GM23338 (cell line): ENCODE measurements at regions not wholly inside any gene's neighbourhood (a gene's known extent, or its start where the extent isn't known, plus 50 kb on each side); places are given as distances from the start of the nearest gene placed in this dataset.

ENCODE experiments used
- CREB1 ChIP-seq: fragments of 250-450 bp; sonication (Bioruptor Pico); IDR thresholded peaks from 2 replicates; pipeline ENCODE4 v1.5.0; 2020; ENCODE audit warnings: low read depth, mild to moderate bottlenecking, moderate library complexity
- EZH2 ChIP-seq: fragments of 200-600 bp; sonication (generic); IDR thresholded peaks from one replicate; pipeline ENCODE4 v1.8.0; 2017; ENCODE audit warnings: antibody characterized with exemption, mild to moderate bottlenecking, low read depth; ENCODE audit not compliant: unreplicated experiment
- EZH2phosphoT487 ChIP-seq: fragments of 200-600 bp; sonication (generic); IDR thresholded peaks from one replicate; pipeline ENCODE4 v1.8.1; 2018; ENCODE audit warnings: antibody characterized with exemption; ENCODE audit not compliant: unreplicated experiment
- JUNB ChIP-seq: IDR thresholded peaks from one replicate; pipeline ENCODE4 v1.6.1; 2016; ENCODE audit warnings: antibody characterized with exemption; ENCODE audit not compliant: unreplicated experiment
- NANOG ChIP-seq: IDR thresholded peaks from 2 replicates; pipeline ENCODE4 v1.6.1; 2016; ENCODE audit warnings: antibody characterized with exemption, borderline replicate concordance
- POLR2AphosphoS5 ChIP-seq: IDR thresholded peaks from 2 replicates; pipeline ENCODE4 v1.6.1; 2016; ENCODE audit warnings: antibody characterized with exemption, low read depth
- STAT1 ChIP-seq: IDR thresholded peaks from one replicate; pipeline ENCODE4 v1.6.1; 2016; ENCODE audit warnings: antibody characterized with exemption; ENCODE audit not compliant: unreplicated experiment
- ZNF331 ChIP-seq: fragments of 250-450 bp; sonication (Bioruptor Pico); IDR thresholded peaks from 2 replicates; pipeline ENCODE4 v1.5.0; 2020; ENCODE audit warnings: low read depth, mild to moderate bottlenecking, moderate library complexity
- TF ChIP-seq, protein P1 (sequence below), 2 experiments: fragments of 200-600 bp in 1 of 2; sonication (generic) in 1 of 2; conservative IDR thresholded peaks; 2 replicates each; pipeline versions ENCODE4 v1.5.1 to v1.6.1; 2016 to 2017; ENCODE audit warnings: antibody characterized with exemption in 2 of 2, low read depth in 2 of 2, mild to moderate bottlenecking in 2 of 2, moderate library complexity in 1 of 2
- TF ChIP-seq, protein P2 (sequence below): IDR thresholded peaks from one replicate; pipeline ENCODE4 v1.6.1; 2018; ENCODE audit warnings: antibody characterized with exemption; ENCODE audit not compliant: unreplicated experiment
- TF ChIP-seq, protein P3 (sequence below): fragments of 250-450 bp; sonication (Bioruptor Pico); IDR thresholded peaks from 2 replicates; pipeline ENCODE4 v1.5.0; 2020; ENCODE audit warnings: mild to moderate bottlenecking, moderate library complexity
- TF ChIP-seq, protein P4 (sequence below): IDR thresholded peaks from 2 replicates; pipeline ENCODE4 v1.6.1; 2016; ENCODE audit warnings: antibody characterized with exemption

DNA sequence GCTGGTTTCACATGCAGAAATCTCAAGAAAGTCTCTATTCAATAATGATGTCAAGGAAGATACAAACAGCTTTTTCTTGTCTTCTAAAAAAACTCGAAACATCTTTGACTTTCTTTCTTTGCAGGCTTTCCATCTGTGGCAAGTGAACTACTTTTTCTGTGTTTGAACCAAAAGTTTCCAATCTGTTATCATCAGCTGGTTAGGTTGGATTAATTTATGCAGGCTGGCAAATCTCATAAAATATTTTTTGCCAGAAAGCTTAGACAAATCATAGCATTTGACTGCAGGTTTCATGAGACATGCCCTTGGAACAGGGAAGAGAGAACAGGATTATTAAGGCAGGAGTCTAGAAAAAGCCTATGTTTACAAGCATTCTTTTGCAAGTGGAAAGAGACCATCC is 86.1 kb upstream of the ARHGAP42 start:
- TF ChIP-seq POLR2AphosphoS5 (no peak), NANOG (no peak), CREB1 (CRISPR knock-in tag) (no peak), EZH2 (no peak), EZH2phosphoT487 (no peak), STAT1 (no peak), JUNB (no peak), ZNF331 (CRISPR knock-in tag) (no peak)
- TF ChIP-seq, protein P1, sequence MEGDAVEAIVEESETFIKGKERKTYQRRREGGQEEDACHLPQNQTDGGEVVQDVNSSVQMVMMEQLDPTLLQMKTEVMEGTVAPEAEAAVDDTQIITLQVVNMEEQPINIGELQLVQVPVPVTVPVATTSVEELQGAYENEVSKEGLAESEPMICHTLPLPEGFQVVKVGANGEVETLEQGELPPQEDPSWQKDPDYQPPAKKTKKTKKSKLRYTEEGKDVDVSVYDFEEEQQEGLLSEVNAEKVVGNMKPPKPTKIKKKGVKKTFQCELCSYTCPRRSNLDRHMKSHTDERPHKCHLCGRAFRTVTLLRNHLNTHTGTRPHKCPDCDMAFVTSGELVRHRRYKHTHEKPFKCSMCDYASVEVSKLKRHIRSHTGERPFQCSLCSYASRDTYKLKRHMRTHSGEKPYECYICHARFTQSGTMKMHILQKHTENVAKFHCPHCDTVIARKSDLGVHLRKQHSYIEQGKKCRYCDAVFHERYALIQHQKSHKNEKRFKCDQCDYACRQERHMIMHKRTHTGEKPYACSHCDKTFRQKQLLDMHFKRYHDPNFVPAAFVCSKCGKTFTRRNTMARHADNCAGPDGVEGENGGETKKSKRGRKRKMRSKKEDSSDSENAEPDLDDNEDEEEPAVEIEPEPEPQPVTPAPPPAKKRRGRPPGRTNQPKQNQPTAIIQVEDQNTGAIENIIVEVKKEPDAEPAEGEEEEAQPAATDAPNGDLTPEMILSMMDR (conservative IDR thresholded peaks at IDR 0.05; ENCODE audit: low read depth in 2 of 2), result no peak
- TF ChIP-seq, protein P2, sequence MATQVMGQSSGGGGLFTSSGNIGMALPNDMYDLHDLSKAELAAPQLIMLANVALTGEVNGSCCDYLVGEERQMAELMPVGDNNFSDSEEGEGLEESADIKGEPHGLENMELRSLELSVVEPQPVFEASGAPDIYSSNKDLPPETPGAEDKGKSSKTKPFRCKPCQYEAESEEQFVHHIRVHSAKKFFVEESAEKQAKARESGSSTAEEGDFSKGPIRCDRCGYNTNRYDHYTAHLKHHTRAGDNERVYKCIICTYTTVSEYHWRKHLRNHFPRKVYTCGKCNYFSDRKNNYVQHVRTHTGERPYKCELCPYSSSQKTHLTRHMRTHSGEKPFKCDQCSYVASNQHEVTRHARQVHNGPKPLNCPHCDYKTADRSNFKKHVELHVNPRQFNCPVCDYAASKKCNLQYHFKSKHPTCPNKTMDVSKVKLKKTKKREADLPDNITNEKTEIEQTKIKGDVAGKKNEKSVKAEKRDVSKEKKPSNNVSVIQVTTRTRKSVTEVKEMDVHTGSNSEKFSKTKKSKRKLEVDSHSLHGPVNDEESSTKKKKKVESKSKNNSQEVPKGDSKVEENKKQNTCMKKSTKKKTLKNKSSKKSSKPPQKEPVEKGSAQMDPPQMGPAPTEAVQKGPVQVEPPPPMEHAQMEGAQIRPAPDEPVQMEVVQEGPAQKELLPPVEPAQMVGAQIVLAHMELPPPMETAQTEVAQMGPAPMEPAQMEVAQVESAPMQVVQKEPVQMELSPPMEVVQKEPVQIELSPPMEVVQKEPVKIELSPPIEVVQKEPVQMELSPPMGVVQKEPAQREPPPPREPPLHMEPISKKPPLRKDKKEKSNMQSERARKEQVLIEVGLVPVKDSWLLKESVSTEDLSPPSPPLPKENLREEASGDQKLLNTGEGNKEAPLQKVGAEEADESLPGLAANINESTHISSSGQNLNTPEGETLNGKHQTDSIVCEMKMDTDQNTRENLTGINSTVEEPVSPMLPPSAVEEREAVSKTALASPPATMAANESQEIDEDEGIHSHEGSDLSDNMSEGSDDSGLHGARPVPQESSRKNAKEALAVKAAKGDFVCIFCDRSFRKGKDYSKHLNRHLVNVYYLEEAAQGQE, result no peak
- TF ChIP-seq, protein P3, sequence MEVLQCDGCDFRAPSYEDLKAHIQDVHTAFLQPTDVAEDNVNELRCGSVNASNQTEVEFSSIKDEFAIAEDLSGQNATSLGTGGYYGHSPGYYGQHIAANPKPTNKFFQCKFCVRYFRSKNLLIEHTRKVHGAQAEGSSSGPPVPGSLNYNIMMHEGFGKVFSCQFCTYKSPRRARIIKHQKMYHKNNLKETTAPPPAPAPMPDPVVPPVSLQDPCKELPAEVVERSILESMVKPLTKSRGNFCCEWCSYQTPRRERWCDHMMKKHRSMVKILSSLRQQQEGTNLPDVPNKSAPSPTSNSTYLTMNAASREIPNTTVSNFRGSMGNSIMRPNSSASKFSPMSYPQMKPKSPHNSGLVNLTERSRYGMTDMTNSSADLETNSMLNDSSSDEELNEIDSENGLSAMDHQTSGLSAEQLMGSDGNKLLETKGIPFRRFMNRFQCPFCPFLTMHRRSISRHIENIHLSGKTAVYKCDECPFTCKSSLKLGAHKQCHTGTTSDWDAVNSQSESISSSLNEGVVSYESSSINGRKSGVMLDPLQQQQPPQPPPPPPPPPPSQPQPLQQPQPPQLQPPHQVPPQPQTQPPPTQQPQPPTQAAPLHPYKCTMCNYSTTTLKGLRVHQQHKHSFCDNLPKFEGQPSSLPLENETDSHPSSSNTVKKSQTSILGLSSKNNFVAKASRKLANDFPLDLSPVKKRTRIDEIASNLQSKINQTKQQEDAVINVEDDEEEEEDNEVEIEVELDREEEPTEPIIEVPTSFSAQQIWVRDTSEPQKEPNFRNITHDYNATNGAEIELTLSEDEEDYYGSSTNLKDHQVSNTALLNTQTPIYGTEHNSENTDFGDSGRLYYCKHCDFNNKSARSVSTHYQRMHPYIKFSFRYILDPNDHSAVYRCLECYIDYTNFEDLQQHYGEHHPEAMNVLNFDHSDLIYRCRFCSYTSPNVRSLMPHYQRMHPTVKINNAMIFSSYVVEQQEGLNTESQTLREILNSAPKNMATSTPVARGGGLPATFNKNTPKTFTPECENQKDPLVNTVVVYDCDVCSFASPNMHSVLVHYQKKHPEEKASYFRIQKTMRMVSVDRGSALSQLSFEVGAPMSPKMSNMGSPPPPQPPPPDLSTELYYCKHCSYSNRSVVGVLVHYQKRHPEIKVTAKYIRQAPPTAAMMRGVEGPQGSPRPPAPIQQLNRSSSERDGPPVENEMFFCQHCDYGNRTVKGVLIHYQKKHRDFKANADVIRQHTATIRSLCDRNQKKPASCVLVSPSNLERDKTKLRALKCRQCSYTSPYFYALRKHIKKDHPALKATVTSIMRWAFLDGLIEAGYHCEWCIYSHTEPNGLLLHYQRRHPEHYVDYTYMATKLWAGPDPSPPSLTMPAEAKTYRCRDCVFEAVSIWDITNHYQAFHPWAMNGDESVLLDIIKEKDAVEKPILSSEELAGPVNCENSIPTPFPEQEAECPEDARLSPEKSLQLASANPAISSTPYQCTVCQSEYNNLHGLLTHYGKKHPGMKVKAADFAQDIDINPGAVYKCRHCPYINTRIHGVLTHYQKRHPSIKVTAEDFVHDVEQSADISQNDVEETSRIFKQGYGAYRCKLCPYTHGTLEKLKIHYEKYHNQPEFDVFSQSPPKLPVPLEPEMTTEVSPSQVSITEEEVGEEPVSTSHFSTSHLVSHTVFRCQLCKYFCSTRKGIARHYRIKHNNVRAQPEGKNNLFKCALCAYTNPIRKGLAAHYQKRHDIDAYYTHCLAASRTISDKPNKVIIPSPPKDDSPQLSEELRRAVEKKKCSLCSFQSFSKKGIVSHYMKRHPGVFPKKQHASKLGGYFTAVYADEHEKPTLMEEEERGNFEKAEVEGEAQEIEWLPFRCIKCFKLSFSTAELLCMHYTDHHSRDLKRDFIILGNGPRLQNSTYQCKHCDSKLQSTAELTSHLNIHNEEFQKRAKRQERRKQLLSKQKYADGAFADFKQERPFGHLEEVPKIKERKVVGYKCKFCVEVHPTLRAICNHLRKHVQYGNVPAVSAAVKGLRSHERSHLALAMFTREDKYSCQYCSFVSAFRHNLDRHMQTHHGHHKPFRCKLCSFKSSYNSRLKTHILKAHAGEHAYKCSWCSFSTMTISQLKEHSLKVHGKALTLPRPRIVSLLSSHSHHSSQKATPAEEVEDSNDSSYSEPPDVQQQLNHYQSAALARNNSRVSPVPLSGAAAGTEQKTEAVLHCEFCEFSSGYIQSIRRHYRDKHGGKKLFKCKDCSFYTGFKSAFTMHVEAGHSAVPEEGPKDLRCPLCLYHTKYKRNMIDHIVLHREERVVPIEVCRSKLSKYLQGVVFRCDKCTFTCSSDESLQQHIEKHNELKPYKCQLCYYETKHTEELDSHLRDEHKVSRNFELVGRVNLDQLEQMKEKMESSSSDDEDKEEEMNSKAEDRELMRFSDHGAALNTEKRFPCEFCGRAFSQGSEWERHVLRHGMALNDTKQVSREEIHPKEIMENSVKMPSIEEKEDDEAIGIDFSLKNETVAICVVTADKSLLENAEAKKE (CRISPR knock-in tag), result no peak
- TF ChIP-seq, protein P4, sequence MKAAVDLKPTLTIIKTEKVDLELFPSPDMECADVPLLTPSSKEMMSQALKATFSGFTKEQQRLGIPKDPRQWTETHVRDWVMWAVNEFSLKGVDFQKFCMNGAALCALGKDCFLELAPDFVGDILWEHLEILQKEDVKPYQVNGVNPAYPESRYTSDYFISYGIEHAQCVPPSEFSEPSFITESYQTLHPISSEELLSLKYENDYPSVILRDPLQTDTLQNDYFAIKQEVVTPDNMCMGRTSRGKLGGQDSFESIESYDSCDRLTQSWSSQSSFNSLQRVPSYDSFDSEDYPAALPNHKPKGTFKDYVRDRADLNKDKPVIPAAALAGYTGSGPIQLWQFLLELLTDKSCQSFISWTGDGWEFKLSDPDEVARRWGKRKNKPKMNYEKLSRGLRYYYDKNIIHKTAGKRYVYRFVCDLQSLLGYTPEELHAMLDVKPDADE, result no peak
